Cardiac fibroblast (primary cell): ENCODE measurements at regions not wholly inside any gene's neighbourhood (a gene's known extent, or its start where the extent isn't known, plus 50 kb on each side); places are given as distances from the start of the nearest gene placed in this dataset.

Experiments
- DNase-seq, 2 donors: peaks; one replicate each; pipeline versions ENCODE4 v3.0.0 to v3.0.0-alpha.2; 2010; ENCODE audit warnings: low read depth in 2 of 2
- H3K4me3 ChIP-seq, 2 donors: replicated peaks in 1 of 2; 1 replicate in 1 of 2; 2 replicates in 1 of 2; pipeline ENCODE4 v1.5.1; 2011; ENCODE audit warnings: low read depth in 2 of 2, low read length in 2 of 2, mild to moderate bottlenecking in 2 of 2, moderate library complexity in 1 of 2
- TF ChIP-seq, protein P1 (sequence below): IDR thresholded peaks from one replicate; pipeline ENCODE4 v1.5.1; 2011; ENCODE audit warnings: low read depth, mild to moderate bottlenecking, low read length, inconsistent platforms

GRCh38 chr12:114191581-114191980, 214.4 kb downstream of the TBX5 start:
- TF ChIP-seq, protein P1, sequence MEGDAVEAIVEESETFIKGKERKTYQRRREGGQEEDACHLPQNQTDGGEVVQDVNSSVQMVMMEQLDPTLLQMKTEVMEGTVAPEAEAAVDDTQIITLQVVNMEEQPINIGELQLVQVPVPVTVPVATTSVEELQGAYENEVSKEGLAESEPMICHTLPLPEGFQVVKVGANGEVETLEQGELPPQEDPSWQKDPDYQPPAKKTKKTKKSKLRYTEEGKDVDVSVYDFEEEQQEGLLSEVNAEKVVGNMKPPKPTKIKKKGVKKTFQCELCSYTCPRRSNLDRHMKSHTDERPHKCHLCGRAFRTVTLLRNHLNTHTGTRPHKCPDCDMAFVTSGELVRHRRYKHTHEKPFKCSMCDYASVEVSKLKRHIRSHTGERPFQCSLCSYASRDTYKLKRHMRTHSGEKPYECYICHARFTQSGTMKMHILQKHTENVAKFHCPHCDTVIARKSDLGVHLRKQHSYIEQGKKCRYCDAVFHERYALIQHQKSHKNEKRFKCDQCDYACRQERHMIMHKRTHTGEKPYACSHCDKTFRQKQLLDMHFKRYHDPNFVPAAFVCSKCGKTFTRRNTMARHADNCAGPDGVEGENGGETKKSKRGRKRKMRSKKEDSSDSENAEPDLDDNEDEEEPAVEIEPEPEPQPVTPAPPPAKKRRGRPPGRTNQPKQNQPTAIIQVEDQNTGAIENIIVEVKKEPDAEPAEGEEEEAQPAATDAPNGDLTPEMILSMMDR: no peak
- no peak for DNase-seq
- H3K4me3 ChIP-seq: no peak overlapping the region

DNA sequence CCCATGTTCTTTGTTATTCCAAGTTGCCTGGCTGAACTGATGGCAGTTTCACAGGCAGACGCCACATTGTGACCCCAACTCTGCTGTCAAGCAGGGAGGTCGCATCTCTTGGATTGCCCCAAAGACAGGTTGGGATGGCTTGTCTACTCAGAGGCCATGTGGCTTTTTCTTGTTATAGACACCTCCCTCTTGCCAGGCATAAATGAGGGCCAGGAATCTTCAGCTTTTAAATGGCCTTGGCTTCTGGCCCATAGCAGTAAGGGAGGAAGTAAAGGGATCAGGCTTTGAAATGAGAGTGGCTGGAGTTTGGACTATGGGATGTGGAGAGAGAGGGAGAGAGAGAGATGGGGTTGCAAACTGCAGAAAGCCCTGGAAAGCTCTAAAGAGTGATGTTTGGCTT, 215.0 kb downstream of the TBX5 start:
- no peak for DNase-seq
- TF ChIP-seq, protein P1: no peak
- no peak overlapping the region for H3K4me3 ChIP-seq

- DNase-seq: no peak
- no peak overlapping the region for H3K4me3 ChIP-seq
- TF ChIP-seq, protein P1: no peak
These were observed 216.7 kb downstream of the TBX5 start for GRCh38 chr12:114189266-114189665.

- no peak for DNase-seq
- TF ChIP-seq, protein P1: no peak
- H3K4me3 ChIP-seq: no peak overlapping the region
These were observed 219.5 kb downstream of the TBX5 start for GRCh38 chr12:114186241-114187002.

GRCh38 chr12:114185036-114185435, 218.9 kb upstream of the RBM19 start:
- DNase-seq: no peak
- H3K4me3 ChIP-seq: no peak overlapping the region
- TF ChIP-seq, protein P1: no peak

GRCh38 chr12:114174326-114174725, 208.2 kb upstream of the RBM19 start:
- no peak for DNase-seq
- TF ChIP-seq, protein P1: no peak
- H3K4me3 ChIP-seq: no peak overlapping the region

DNA sequence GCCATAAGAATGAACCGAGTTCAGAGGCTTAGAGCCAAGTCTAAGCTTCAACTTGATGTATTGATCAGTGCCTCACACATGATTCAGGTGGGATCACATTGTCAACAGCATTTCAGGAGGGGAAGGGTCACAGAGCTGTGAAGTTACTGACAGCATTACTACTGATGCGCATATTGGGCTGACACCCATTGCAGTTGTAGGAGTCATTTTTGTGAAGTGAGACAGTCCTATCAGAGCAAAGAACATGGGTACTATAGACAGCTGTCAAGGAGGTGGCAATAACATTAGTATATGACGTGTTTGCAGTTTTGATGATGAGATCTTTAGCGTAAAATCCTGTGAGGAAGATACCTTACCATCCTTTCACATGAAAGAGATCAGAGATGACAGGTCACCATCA, 206.0 kb upstream of the RBM19 start:
- DNase-seq: no peak
- H3K4me3 ChIP-seq: no peak overlapping the region
- TF ChIP-seq, protein P1: no peak
